CD4-positive, alpha-beta T cell treated with Interleukin-6 for 4 hours (primary cell): ENCODE measurements at regions not wholly inside any gene's neighbourhood (a gene's known extent, or its start where the extent isn't known, plus 50 kb on each side); places are given as distances from the start of the nearest gene placed in this dataset.
"Not testable (repeated sequence)": the region's sequence is repeated elsewhere in the genome, so short reads cannot be mapped to it uniquely, and the experiment has no call there.

ENCODE experiments used
- DNase-seq: peaks from one replicate; pipeline ENCODE4 v3.0.0-alpha.2; 2020; ENCODE audit warnings: mixed read lengths

DNA sequence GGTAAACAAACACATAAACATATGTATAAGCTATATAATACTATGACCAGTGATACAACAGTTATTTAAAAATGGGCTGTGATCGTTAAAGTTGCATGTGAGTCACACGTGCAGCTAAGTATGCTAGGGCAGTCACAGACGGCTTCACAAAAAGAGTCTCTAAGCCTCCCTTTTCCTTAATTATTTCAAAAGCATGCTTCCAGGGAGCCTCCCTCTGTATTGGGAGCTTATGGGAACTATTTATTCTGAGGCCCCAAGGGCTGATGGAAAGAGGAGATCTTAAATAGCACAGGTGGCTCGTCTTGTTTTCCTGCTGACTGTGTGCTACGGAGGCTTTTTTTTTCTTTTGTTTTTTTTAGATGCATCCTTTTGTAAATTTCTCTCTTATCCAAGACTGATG, 94.3 kb downstream of the ADCYAP1 start:
- DNase-seq: no peak

DNA sequence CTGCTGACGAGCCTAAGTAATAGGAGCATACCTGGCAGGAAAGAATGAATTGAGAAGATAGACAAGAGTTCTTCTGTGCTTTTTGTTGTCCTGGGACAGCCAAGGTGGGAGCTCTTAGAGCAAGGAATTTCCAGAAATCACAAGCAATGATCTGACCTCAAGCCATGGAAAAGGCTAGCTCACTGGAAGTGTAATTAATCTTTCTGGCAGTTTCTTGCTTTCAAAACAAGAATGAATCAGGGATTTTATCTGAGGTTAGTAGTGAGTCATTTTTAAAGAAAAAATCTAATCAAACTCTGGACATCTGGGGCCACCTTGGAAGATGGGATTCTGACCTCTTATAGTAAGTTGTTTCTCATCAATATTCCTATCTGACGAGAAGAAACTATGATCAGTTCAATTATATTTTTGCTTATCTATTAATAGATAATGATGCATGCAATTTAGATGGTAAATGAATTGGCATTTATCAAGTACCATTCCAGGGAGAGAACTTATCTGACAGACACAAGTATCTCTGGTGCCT, 98.0 kb downstream of the ADCYAP1 start:
- DNase-seq: no peak

DNA sequence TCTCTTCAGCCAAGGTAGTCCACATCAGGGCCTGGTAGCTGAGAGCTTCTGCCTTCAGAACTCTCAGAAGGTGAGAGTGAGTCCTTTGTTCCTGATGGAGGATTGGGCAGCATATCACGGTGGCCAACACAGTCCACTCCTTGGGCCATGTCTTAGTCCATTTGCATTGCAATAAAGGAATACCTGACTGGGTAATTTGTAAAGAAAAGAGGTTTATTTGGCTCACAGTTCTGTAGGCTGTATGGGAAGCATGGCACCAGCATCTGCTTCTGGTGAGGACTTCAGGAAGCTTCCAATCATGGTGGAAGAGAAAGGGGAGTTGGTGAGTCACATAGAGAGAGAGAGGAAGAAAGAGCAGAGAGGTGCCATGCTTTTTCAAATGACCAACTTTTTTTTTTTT, 98.8 kb downstream of the ADCYAP1 start:
- no peak for DNase-seq

DNA sequence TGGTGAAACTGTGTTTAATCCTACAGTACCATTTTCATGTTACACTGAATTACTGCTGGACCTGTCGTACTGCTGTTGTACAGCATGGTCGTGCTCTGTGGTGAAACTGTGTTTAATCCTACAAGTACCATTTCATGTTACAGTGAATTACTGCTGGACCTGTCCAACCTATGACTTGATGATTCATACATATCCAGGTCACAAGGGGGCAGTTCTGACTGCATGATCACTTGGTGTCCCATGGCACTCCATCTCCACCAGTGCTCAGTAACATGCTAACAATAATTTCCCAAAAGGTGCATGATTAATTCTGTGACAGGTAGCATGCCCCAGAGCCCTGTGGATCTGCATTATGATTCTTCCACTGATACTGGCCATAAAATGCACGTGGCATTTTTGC, 101.6 kb downstream of the ADCYAP1 start:
- no peak for DNase-seq

DNA sequence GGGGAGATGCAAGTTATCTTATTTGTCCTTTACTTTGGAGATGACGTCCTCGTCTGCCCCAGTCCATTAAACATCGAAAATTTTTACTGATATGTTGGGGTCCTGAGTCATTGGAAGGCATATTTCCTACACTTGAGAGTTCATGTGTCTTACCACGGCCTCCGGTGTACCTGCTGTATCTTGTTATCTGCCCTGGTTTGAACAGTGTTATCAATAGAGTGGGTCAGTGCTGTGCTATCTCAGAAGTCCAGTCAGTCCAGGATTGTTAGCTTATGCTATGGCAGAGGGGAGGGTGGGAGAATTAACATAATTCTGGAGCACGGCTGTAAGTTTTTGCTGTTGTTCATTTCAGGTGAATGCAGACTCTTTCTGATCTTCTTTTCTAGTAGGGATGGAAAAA, 102.3 kb downstream of the ADCYAP1 start:
- DNase-seq: no peak

DNA sequence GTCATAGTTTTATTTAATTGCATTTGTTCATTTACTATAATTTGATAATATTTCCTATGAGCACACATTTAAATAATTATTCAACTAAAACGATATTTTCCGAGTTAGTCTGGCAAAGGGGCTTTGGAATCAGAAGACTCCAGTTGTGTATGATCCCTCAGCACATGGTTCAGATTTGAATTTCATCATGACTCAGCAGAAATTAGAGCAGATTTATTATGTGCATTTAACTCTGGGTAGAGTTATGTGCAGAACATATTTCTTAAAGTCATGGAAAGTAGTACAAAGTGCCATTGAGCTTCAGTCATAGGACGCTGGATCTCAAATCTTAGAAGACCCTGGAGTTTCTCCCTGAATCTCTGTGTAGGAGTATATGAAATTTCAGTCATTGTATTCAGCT, 106.7 kb downstream of the ADCYAP1 start:
- DNase-seq: no peak

DNA sequence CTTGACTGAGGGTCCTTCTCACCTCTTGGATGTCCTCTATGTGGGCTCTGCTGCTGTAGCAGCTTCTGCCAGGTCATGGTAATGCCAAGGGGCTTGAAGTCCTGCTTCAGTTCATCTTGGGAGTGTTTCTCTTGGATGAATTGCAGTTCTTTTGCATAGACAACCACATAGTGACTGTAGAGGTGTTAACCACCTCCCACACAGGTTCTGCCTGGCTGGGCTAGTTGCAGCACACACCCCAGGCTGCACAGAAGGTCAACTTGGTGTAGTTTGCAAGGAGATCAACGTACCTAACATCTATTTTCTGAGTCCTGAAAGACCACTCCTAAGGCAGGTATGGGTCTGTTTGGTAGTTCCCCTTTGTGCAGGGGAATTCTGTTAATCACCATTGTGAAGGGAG, 108.1 kb downstream of the ADCYAP1 start:
- no peak for DNase-seq

DNA sequence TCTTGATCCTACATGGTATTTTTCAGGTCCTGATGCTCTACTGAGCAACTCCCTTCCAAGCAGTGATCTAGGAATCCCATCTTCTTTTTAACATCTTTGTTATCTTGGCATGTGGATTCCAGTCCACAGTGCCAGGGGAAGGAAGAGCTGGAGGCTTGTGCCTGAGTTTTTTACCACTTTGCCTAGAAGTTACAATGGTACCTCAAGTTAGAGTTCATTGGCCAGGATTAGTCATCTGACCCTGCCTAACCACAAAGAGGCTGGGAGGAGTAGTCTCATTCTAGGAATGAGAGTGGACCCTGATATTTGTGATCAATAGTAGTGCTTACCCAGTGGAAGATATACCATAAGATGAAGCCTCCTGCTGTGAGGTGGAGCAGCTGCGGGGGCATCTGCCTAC, 109.3 kb downstream of the ADCYAP1 start:
- no peak for DNase-seq

DNA sequence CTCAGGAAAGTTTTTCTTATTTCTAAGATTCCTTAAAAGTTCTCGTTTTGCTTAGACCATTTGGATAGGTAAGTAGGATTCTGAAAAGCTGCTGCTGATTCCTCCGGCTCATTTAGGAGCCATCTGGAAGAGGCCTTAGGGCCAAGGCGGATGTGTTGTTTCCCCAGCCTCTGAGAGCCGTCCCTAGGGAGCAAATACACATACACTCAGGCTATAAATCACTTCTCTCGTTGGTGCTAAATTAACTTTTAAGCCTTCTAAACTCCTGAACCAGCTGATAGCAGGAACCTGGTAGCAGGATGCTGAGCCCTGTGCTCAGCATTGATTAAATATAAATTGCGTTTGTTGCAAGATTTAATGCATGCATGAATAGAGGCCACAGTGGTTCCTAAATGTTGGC, 109.8 kb downstream of the ADCYAP1 start:
- no peak for DNase-seq

DNA sequence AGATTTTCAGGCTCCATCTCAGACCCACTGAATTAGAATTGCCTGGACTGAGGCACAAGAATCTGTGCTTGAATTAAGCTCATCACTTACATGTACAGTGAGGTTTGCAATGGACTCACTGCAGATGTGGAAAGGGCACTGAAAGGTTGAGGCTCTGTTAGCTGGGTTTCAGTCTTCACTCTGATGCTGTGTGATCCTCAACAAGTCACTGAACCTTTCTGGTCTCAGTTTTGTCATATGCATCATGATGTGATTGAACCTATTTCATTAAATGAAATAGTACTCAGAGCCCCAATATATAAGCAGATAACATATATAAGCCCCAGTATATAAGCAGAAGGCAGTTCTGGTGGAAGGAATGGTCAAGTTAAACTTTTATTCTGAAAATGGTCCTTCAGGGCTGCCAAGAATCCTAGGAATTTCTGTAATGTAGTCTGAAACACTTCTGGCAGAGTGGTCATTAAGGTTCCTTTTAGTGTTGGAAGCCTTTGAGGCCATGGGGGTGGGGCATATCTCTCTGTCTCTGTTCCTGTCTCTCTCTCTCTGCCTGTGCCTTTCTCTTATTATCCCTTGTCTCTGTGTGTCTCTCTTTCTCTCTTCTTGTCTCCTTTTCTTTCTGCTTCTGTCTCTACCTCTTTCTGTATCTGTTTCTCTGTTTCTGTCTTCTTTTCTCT, 110.4 kb downstream of the ADCYAP1 start:
- DNase-seq: no peak

DNA sequence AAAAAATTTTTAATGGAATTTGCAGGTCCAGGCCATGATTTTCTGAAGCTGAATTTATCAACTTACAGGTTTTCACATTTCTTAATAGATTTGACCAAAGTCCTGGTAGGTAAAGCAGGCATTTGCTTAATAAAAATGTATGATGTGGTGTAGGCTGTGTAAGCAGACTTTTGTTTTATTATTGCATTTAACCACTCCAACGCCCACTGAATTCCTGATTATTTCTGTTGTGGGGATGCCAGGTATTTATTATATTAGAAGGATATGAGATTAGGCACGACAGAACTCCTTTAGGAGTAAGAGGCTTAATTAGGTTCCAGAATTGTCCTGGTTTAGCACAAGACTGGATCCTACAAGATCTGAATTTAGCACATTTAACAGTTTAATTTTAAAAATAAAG, 111.1 kb downstream of the ADCYAP1 start:
- no peak for DNase-seq

DNA sequence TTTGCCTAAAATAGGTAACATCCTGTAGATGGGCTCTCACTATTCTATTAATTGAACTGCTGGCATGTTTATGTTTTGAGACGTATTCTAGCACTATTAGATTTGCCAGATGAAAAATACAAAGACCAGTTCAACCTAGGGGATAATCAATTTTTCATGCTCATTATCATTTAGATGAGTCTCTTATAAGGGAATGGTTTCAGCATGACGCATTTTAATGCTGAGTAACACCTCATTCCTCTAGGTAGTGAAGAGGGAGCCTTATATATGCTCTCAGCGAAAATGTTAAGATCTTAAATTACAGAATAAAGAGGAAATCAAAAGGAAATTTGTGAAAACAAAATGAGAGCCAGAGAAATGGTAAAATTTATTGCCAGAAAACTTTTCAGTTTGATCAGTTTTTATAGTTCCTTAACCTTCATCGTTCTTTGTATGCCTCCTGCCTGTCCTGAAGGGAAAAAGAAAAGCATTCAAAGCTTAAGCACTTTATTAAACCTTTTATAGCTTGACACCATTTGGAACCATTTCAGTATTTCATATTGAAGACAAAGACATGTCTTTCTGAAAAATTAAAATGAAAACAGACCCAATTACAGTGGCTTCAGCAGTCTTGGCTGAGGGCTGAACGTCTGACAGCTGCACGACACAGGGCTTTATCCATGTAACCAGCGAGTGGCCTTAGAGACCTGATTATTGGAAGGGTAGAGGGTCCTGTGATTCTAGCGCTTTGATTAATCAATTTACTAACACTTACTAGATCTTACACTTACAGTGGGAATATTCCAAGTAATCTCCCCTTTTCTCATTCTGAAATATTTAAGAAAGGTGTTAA, 112.8 kb downstream of the ADCYAP1 start:
- no peak for DNase-seq

DNA sequence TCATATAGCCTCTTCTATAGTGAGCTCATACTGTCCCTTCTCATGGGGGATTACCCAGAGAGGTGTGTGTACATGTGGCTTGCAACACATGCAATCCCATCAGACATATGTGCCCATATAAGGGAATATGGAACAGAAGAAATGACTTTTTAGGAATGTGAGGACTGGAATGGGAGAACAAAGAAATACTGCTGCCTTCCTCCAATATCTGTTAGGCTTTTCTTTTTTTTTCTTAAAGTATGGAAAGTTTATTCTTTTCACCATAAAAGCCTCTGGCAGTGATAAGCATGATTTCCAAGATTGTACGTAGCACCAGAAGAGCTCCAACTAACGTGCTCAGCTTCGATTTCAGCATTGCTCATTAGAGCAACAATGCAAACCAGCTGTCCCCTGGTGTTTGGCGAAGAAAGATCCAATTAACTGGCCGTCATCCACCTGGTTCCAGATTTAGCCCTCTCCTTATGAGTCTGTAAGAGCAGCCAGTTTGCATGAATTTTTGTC, 113.6 kb downstream of the ADCYAP1 start:
- no peak for DNase-seq

DNA sequence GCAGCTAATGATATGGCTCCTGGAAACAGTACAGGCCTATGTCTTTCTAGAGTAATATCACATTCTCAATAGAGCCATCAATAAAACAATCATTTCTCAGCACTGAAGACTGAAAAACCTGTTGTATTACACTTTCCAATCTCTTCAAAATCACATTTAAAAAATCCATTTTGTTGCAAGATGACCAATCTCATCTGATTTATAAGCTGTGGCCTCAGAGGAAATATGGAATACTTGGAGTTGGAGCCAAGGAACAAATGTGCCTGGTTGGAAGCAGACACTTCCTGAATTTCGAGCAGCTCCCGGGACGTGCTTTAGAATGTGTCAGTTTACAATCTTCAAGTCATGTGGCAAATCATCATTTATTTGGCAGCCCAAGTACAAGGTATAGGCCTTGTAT, 114.5 kb downstream of the ADCYAP1 start:
- no peak for DNase-seq

DNA sequence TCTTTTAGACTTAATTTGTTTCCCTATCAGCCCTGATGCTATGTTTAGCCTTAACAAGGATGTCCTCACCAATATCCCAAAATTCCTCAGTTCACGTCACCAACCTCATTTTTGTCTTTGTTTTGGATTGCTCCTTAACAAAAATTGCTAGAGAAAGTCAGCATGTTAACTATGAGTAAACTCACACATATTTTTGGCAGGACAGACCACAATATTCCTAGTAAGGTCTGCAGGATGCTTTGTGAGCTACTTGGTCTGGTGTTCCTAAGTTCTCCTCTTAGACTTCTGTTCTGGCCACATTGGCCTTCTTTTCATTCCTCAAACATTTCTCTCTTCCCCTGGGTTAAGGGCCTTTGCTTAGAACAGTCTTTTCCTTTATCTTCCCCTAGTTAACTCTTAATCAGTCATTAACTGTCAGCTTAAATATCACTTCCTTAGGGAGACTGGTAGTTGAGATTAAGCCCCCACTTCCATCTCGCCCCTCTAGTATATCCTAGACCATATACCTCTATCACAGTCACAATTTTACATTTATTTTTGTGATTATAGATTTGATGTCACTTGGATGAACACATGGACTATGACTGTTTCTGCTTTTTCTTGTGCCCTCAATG, 116.2 kb downstream of the ADCYAP1 start:
- no peak for DNase-seq

DNA sequence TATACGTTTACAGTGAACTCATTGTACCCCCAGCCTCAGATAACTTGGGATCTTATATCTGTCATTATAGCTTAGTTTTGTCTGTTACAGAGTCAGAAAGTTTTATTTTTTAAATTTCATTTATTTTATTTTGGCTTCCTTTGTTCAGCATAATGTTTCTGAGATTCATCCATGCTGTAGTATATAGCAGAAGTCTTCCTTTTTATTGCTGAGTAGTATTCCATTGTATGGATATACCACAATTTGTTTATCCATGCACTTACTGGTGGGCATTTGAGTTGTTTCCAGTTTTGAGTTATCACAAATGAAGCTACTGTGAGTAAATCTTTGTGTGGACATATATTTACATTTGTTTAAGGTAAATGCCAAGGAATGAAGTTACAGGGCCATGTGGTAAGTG, 122.3 kb downstream of the ADCYAP1 start:
- no peak for DNase-seq

DNA sequence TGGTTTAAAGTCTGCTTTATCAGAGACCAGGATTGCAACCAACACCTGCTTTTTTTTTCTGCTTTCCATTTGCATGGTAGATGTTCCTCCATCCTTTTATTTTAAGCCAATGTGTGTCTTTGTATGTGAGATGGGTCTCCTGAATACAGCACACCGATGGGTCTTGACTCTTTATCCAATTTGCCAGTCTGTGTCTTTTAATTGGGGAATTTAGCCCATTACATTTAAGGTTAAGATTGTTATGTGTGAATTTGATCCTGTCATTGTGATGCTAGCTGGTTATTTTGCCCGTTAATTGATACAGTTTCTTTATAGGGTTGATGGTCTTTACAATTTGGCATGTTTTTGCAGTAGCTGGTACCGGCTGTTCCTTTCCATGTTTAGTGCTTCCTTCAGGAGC, 128.4 kb downstream of the ADCYAP1 start:
- DNase-seq: not testable (repeated sequence)

DNA sequence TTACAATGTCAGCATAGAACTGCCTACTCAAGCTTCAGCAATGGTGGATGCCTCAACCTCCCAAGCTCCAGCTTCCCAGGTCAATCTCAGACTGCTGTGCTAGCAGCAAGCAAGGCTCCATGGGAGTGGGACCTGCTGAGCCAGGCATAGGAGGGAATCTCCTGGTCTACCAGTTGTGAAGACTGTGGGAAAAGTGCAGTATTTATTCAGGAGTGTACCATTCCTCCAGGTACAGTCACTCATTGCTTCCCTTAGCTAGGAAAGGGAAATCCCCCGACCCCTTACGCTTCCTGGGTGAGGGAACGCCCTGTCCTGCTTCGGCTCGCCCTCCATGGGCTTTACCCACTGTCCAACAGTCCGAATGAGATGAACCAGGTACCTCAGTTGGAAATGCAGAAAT, 130.3 kb downstream of the ADCYAP1 start:
- no peak for DNase-seq

DNA sequence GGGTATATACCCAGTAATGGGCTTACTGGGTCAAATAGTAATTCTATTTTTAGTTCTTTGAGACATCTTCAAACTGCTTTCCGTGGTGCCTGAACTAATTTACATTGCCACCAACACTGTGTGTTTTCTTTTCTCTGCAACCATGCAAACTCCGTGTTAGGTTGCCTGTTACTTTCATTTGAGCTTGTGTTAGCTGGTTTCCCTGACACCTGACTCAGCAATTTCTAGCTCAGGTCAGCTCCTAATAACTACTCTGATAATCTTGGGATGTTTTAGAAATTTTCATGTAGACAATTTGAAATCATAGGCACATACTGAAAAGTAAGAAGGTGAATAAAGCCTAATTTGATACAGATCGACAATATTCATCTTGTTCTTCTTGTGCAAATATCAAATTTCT, 132.3 kb downstream of the ADCYAP1 start:
- no peak for DNase-seq

DNA sequence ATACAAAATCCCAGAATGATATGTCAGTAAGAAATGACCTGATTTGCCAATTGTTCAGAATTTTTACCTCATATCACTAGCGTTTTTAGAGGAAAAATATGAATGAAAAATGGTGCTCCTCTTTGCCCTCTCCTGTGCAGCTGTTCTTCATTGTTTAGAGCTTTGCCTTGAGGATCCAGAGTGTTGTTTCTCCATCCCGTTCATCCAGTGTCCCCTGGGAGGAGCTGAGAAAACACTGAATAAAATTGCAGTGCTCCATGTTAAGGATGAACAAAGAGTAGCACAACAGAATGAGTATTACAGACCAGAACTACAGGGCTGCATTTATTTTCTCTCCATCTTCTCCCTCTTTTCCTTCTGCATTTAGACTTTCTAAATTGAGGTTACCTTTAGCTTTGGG, 133.1 kb downstream of the ADCYAP1 start:
- DNase-seq: no peak

DNA sequence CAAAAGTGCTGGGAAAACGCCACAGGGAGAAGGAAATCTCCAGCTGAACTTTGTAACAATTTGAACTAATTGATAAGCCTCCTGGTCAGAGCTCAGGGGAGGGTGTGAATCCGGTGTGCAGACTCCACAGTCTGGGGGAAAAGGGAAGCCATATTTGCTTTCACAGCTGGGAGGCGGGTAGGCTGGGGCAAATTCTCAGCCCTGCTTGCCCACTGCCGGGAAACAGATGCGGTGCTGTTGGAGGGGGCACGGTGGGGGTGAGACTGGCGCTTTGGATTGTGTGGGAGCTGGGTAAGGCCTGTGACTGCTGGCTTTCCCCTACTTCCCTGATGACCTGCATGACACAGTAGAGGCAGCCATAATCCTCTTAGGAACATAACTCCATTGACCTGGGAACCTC, 134.8 kb downstream of the ADCYAP1 start:
- no peak for DNase-seq

DNA sequence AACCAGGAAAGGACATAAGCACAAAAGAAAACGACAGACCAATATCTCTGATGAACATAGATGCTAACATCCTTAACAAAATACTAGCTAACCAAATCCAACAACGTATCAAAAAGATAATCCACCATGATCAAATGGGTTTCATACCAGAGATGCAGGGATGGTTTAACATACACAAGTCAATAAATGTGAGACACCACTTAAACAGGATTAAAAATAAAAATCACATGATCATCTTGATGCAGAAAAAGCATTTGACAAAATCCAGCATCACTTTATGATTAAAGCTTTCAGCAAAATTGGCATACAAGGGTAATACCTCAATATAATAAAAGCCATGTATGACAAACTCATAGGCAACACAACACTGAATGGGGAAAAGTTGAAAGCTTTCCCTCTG, 138.4 kb downstream of the ADCYAP1 start:
- DNase-seq: not testable (repeated sequence)

DNA sequence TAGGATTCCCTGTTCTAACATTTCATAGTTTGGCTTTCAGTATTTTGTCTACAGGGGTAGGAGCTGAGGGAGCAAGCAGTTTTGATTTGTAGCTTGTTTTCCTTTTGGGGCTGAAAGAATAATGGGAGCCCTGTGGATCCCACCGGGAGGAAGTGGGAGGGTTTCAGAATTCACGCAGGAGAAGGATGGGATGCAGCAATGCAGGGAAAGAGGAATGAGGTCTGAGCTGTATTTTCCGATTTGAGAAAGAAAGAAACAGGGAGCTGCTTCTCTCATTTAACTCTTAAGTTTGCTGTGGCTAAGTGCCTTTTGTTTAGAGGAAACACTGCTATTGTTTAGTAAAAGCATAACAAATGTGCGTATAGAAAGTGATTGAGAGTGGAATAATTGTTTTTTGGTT, 141.0 kb downstream of the ADCYAP1 start:
- no peak for DNase-seq

DNA sequence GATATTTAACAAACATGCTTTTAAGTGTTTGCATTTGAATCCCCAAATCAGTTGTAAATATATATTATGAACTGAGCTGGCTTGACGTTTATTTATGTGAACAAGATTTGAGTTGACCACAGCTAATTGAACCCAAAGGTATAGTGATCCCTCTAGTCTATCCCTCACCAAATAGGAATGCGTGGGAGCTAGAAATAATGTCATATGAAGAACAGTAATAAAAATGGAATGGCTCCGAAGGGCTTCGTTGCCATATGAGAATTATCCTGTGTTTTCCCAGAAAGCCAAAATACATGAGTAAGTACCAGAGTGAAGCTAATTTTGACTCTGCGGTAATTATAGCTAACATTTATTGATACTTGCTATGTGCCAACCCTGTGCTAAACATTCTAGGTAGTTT, 142.7 kb downstream of the ADCYAP1 start:
- no peak for DNase-seq
